Umbilical cord (tissue), 1 donor: ENCODE measurements at regions not wholly inside any gene's neighbourhood (a gene's known extent, or its start where the extent isn't known, plus 50 kb on each side); places are given as distances from the start of the nearest gene placed in this dataset.

Experiments used
- DNase-seq: peaks from one replicate; pipeline ENCODE4 v3.0.0-alpha.2; 2015; ENCODE audit warnings: low spot score

DNA sequence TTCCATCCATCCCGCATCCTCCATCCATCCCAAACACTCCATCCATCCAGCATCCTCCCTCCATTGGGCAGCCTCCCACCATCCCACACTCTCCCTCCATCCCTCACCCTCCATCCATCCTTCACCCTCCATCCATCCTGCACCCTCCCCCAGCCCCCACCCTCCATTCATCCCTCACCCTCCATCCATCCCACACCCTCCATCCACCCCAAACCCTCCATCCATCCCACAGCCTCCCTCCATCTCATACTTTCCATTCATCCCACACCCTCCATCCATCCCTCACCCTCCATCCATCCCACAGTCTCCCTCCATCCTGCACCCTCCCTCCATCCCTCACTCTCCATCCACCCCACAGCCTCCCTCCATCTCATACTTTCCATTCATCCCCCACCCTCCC lies 60.4 kb downstream of the FOXI2 start:
- no peak for DNase-seq

DNA sequence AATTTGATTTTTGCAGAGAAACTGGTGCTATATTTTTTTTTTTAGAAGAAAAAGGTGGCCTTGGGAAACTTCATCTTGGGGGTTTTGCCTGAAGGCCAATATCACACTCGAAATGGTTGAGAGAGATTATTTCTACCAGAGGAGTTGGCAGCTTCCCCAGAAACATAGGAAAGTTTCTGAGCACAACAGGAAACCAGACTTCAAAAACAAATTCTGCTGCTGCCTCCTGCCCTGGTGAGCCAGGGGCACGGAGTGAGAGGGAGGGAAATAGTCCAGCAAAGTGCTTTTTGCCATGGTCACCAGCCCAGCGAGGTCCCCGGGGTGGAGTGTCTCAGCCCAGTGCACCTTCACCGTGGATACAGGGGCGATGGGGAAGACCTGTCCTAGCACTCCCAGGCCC lies 61.1 kb downstream of the FOXI2 start:
- DNase-seq, result peak; percentile 66

DNA sequence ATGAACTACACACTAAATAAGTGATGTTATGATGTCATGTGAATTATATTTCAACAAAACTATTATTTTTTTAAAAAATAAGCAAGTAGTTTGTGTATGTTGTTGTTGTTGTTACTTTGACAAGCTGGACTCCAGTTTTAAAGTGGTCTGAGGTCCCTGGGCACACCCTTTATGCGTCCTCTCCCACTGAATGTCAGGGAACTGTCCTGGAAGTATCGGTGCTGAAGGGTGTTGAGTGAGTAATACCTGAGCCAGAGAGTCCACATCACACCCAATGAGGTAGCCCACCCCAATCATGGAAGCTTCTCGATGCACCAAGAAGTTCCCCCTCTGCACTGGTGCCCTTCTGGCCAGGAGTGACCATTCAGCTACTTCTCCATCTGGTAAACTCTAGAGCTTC lies 64.3 kb downstream of the FOXI2 start:
- DNase-seq, result no peak

DNA sequence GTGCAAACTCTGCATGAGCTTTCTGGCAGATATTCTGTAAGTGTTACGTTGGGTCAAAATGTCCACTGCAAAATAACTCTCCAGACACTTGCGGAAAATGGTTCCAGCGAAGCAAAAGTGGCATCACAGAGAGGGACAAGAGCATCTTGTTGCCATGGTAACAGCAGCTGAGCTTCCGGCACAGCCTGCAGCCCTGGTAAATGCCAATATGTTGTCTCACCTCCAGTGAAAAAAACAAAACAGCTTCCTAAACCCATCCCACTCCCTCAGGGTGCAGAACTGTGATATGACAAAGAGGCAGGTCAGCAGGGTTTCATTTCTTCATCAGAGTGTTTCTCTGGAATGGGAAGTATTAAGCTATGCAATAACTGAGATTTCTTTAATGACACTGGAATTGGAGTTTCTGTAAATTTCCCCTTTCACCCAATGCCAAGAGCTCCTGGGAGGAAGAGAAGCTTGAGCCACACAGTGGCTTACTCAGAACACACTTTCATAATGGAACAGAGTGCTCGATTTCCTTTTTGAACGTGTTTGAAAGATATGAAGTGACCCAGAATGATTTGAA lies 65.6 kb downstream of the FOXI2 start:
- no peak for DNase-seq

DNA sequence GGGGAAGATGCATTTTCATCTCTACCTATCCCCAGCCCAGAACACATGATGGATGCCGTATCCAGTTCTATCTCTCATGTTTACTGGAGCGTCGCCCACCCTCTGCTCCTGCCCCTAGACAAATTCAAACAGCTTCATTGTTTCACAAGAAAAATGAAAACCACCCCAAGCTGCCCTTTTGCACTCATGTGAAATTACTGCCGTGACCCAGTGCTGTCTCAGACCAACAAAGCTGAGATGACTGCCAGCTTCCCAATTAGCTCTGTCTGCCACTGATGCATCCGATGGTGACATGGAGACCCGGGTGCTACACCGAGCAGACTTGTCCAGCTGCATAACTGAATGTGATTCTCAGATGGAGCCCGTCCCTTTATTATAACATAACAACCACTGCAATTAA lies 67.7 kb downstream of the FOXI2 start:
- no peak for DNase-seq

DNA sequence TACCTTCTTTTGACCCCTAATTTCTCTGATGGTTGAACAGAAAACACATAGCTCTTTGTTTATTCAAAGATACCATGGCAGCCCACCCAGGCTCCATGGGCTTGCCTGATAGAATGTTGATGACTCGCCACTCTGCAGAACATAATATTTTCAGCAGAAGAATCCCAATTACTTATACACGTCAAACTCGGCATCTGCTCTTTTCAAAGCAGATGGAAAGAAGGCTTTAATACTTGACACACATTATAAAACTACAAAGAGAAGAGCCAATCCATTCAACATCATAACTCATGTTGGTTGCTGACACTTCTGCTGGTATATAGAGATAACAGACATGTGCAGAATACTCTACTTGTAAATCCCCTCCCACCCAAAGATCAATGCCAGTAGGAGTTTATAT lies 69.0 kb downstream of the FOXI2 start:
- no peak for DNase-seq

DNA sequence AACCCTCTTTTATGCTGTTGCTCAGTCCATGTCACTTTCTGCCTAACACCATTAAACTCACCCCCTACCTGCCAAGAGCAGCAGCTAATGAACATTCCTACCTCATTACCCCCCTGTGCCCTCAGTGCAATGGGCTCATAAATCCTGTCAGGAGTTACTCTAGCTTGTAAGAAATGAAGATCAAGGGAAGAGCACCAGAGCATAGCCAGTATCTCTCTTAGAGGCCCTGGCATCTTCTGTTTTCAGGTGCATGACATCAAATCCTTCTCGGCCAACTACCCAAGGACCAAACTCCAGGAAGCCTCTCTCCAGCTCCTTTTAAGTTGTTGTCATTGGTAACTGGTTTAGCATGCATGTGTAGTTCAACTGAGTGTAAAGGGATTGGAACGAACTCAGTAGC lies 75.1 kb downstream of the FOXI2 start:
- DNase-seq, result no peak

DNA sequence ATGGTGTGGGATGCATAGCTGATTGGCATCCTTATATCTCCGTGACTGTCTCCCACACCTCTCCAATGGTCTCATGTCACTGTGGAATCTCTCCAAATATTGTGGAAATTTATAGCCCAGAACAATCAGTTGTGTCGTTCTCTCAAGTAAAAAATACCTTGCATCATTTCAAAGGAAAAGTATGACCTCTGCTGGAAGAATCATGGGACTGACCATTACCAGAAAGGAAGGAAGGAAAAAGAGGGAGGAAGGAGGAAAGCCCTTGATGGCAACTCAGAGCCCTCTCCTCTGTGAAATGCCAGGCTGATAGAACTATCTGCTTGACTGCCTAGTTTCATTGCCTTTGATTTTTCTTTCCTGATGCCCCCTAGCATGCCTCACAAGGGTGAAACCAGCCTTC lies 76.3 kb downstream of the FOXI2 start:
- peak; percentile 26 for DNase-seq

DNA sequence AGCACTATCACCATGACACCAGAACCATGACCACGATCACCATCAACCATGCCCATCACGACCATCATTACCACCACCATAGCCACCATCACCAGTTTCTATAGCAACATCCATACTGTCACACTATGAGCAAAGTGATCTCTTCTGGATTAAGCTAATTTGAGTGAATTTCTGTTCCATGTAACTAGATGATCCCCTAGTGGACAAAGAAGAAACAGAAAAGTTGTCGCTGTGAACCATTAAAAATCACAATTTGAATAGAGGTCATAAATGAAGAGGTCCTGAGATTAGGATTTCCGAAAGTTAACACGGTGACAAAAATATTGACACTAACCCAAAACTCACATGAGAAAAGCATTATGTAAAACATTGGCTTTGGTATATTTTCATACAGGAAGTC lies 77.6 kb downstream of the CLRN3 start:
- DNase-seq, result no peak

DNA sequence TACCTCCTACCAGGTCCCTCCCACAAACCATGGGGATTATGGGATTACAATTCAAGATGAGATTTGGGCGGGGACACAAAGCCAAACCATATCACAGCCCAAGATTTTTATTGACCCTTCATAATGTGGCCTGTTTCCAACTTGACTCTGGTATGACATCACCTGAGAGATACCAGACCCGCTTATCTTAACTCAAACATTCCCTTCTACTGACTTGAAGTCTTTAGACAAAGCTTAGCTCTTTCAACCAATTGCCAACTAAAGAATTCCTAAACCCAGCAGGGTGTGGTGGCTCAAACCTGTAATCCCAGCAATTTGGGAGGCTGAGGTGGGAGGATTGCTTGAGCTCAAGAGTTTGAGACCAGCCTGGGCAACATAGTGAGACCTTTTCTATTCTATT lies 67.9 kb downstream of the CLRN3 start:
- DNase-seq, result no peak

DNA sequence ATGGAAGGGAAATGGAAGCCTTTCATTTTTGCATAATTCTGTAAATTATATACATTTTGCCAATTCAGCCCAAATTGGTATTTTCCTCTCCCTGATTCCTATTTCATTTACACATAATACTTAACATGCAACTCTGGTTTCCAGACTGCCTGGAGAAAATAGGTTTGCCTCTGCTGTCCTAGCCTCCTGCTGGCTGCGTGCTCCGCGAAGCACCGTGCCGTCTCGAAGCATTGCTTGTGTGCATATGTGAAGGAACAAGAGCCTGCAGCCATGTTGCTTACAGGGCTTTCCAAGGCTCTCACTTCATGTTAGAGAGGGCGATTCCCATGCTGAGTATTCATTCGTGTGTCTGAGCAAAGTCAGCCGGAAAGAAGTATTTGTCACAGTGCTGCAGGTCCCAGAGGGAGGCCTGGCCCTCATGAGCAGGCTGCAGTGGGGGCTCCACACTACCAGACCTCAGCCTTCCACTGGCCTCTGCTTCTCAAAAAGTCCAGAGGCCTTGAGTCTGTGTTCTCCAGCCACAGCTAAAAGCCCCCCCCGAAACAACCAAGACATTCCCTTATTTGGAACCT lies 66.5 kb downstream of the CLRN3 start:
- DNase-seq, result no peak

DNA sequence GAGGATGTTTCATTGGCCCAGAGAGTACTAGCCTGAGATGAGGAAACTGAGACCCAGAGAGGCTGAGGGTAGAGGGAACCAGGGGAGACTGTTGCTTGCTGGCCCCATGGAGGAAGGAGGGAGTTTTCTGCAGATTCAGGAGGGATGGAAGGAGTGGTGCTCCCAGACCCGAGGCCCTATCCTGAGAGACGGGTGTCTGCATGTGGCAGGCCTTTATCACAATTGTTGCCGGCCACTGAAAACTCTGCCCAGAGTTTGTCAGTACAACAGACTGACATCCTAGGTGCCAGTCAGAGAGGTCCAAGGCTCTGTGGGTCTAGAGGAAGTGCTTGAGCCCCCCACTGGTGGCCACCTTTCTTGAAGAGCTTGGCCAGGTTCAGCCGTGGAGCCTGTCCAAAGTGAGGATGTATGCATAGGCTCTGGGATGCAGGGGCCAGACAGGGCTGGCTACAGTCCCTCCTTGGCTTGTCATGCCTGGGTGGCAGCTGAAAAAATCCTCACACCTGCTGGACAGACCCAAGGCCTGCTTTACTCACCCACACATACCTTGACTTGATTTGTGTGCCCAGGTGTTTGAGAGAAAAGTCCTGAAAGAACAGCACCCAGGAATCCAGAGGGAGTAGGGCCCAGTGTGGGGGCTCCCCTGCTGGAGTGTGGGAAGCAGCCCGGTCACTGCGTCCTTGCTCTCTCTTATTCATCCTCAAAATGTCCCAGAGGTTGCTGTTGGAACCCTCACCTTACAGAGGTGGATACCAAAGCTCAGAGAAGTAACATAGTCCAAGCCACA lies 65.2 kb downstream of the CLRN3 start:
- no peak for DNase-seq
